Tibial nerve (tissue), 4 donors: ENCODE measurements at regions not wholly inside any gene's neighbourhood (a gene's known extent, or its start where the extent isn't known, plus 50 kb on each side); places are given as distances from the start of the nearest gene placed in this dataset.
A peak's percentile ranks its signal among the peaks of the same experiment; 100 is the strongest.

Experiments
- DNase-seq, 2 donors: peaks; one replicate each; pipeline ENCODE4 v3.0.0-alpha.2; 2019; ENCODE audit warnings: low spot score in 2 of 2
- H3K27ac ChIP-seq, 4 donors: fragments of 200-600 bp; sonication (generic) in 3 of 4; one replicate each; pipeline ENCODE4 v1.5.1; 2017 to 2019; ENCODE audit warnings: mild to moderate bottlenecking in 1 of 4
- H3K27me3 ChIP-seq, 2 donors: fragments of 200-600 bp; sonication (generic) in 1 of 2; one replicate each; pipeline versions ENCODE4 v1.5.1 to v1.6.0; 2017 to 2019
- H3K36me3 ChIP-seq, 3 donors: fragments of 200-600 bp; sonication (generic); one replicate each; pipeline ENCODE4 v1.5.1; 2018 to 2019
- H3K4me1 ChIP-seq, 4 donors: fragments of 200-600 bp; sonication (generic) in 3 of 4; one replicate each; pipeline ENCODE4 v1.5.1; 2017 to 2019
- H3K4me3 ChIP-seq, 4 donors: fragments of 200-600 bp; sonication (generic) in 3 of 4; one replicate each; pipeline ENCODE4 v1.5.1; 2017 to 2019; ENCODE audit warnings: mild to moderate bottlenecking in 1 of 4, moderate library complexity in 1 of 4
- H3K9me3 ChIP-seq, 4 donors: fragments of 200-600 bp; sonication (generic) in 3 of 4; one replicate each; pipeline ENCODE4 v1.5.1; 2017 to 2019
- EP300 ChIP-seq, 2 donors: sonication (generic); formaldehyde crosslinking; IDR thresholded peaks; one replicate each; pipeline ENCODE4 v1.6.1; 2017; ENCODE audit warnings: antibody characterized with exemption in 2 of 2, mild to moderate bottlenecking in 1 of 2
- POLR2A ChIP-seq, 2 donors: fragments of 450-650 bp; IDR thresholded peaks; one replicate each; pipeline ENCODE4 v1.6.1; 2017; ENCODE audit warnings: antibody characterized with exemption in 2 of 2, mild to moderate bottlenecking in 2 of 2, moderate library complexity in 2 of 2
- WGBS, 2 donors: methylation state at CpG; one replicate each; pipeline ENCODE4 v1.1.5; 2018; 5-methylcytosine and 5-hydroxymethylcytosine counted together
- TF ChIP-seq, protein P1 (sequence below), 5 experiments: fragments of 200-600 bp in 3 of 5; fragments of 450-650 bp in 2 of 5; sonication (generic) in 3 of 5; IDR thresholded peaks; one replicate each; pipeline ENCODE4 v1.5.1; 2016 to 2019; ENCODE audit warnings: antibody characterized with exemption in 5 of 5, mild to moderate bottlenecking in 3 of 5, moderate library complexity in 2 of 5

DNA sequence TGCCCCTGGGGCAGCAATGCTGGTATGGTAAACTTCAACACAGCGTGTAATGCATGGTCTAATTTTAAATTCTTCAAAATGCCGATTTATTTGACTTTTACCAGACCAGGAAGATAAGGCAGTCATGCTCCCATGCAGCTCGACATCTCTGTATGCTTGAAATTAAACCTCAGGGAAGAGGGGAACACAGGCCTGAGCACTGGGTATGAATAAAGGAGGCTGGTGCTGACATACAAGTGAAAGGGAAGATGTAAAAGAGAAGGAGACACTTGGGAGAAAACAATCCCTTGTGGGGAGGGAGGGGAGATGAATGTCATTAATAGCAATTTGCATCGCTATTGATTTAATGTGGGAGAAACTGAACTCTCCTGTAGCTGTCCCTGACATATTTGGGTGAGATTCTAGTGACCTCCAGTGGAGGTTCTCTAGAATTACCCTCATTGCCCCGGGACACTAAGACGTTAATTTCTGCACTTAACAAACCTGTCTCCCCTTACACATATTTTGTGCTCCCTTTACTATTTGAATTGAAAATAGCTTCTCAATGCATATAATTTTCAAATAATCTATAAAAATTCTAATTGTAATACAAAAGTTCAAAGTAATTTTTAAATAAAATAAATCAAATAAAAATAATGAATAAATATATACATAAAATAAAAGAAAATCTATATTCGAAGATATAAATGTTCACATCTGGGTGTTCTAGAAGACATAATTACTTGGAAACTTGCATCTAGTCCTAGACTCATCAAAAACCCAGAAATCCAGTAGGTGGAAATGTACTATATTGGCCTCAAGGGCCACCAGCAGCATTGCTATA lies 283.1 kb downstream of the LMX1A start:
- H3K27ac ChIP-seq = no peak overlapping the region

GRCh38 chr1:165070675-165071074 lies 285.8 kb downstream of the LMX1A start:
- H3K9me3 ChIP-seq = no peaks in the 10 kb centered on the region
- no peak overlapping the region for H3K4me3 ChIP-seq
- DNase-seq = no peak
- TF ChIP-seq EP300 (IDR thresholded peaks at IDR 0.05) = no peak
- TF ChIP-seq POLR2A (IDR thresholded peaks at IDR 0.05) = no peak
- TF ChIP-seq, protein P1, sequence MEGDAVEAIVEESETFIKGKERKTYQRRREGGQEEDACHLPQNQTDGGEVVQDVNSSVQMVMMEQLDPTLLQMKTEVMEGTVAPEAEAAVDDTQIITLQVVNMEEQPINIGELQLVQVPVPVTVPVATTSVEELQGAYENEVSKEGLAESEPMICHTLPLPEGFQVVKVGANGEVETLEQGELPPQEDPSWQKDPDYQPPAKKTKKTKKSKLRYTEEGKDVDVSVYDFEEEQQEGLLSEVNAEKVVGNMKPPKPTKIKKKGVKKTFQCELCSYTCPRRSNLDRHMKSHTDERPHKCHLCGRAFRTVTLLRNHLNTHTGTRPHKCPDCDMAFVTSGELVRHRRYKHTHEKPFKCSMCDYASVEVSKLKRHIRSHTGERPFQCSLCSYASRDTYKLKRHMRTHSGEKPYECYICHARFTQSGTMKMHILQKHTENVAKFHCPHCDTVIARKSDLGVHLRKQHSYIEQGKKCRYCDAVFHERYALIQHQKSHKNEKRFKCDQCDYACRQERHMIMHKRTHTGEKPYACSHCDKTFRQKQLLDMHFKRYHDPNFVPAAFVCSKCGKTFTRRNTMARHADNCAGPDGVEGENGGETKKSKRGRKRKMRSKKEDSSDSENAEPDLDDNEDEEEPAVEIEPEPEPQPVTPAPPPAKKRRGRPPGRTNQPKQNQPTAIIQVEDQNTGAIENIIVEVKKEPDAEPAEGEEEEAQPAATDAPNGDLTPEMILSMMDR (IDR thresholded peaks at IDR 0.05) = no peak
- no peaks in the 10 kb centered on the region for H3K27me3 ChIP-seq
- H3K36me3 ChIP-seq = no peaks in the 10 kb centered on the region
- WGBS, 2 donors = 93 to 95% methylated on average over 4 of the region's 4 CpGs
- H3K27ac ChIP-seq = no peak overlapping the region
- no peaks in the 10 kb centered on the region for H3K4me1 ChIP-seq

More for the DNA sequence above, 283.1 kb downstream of the LMX1A start:
- Histone ChIP-seq H3K4me1 (no peaks in the 10 kb centered on the region), H3K4me3 (no peak overlapping the region), H3K9me3 (no peaks in the 10 kb centered on the region), H3K36me3 (no peaks in the 10 kb centered on the region), H3K27me3 (no peaks in the 10 kb centered on the region)
- TF ChIP-seq, protein P1 (IDR thresholded peaks at IDR 0.05) = peak; percentile 37 to 67 (median 56)
- TF ChIP-seq EP300 (IDR thresholded peaks at IDR 0.05) (no peak), POLR2A (IDR thresholded peaks at IDR 0.05) (no peak)
- DNase-seq = no peak
- 39 to 42% methylated on average over 7 of the region's 7 CpGs for WGBS, 2 donors

DNA sequence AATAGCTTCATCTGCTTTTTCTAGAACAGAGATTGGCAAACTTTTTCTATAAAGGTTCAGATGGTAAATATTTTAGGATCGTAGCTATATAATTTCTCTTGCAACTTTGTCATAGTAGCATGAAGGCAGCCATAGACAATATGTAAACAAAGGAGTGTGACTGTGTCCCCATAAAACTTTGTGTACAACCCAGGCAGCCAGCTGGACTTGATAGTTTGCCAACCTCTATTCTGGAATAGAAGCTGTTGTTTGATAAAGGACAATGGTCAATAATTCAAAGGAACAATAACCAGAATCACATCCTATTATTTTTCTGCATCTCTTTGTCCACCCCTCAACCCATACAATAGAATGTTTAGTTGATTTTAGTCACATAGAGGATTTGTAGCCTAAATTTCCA lies 286.7 kb downstream of the LMX1A start:
- Histone ChIP-seq H3K27me3 (no peaks in the 10 kb centered on the region), H3K36me3 (no peaks in the 10 kb centered on the region), H3K27ac (no peak overlapping the region), H3K4me1 (no peaks in the 10 kb centered on the region), H3K9me3 (no peaks in the 10 kb centered on the region), H3K4me3 (no peak overlapping the region)
- DNase-seq = no peak
- TF ChIP-seq POLR2A (IDR thresholded peaks at IDR 0.05) (no peak), EP300 (IDR thresholded peaks at IDR 0.05) (no peak)
- TF ChIP-seq, protein P1 (IDR thresholded peaks at IDR 0.05) = no peak
- WGBS, 2 donors = 52 to 58% methylated on average over 1 of the region's 1 CpG

GRCh38 chr1:165068741-165069140 lies 287.8 kb downstream of the LMX1A start:
- Histone ChIP-seq H3K27ac (no peak overlapping the region), H3K9me3 (no peaks in the 10 kb centered on the region), H3K36me3 (no peaks in the 10 kb centered on the region), H3K27me3 (no peaks in the 10 kb centered on the region), H3K4me3 (no peak overlapping the region), H3K4me1 (no peaks in the 10 kb centered on the region)
- no peak for DNase-seq
- 75 to 78% methylated on average over 5 of the region's 5 CpGs for WGBS, 2 donors
- TF ChIP-seq POLR2A (IDR thresholded peaks at IDR 0.05) = no peak
- TF ChIP-seq, protein P1 (IDR thresholded peaks at IDR 0.05) = no peak
- TF ChIP-seq EP300 (IDR thresholded peaks at IDR 0.05) = no peak

GRCh38 chr1:165067829-165068228 lies 288.7 kb downstream of the LMX1A start:
- Histone ChIP-seq H3K27ac (no peak overlapping the region), H3K36me3 (no peaks in the 10 kb centered on the region), H3K9me3 (no peaks in the 10 kb centered on the region), H3K27me3 (no peaks in the 10 kb centered on the region), H3K4me3 (no peak overlapping the region), H3K4me1 (peaks cover 0 to 3% (median 0%) of the 10 kb centered on the region in 4 donors)
- DNase-seq = no peak
- TF ChIP-seq, protein P1 (IDR thresholded peaks at IDR 0.05) = no peak
- no peak for TF ChIP-seq EP300 (IDR thresholded peaks at IDR 0.05)
- no peak for TF ChIP-seq POLR2A (IDR thresholded peaks at IDR 0.05)
- 65 to 74% methylated on average over 2 of the region's 2 CpGs for WGBS, 2 donors
